ENCODE measurements at regions not wholly inside any gene's neighbourhood (a gene's known extent, or its start where the extent isn't known, plus 50 kb on each side); places are given as distances from the start of the nearest gene placed in this dataset.

DNA sequence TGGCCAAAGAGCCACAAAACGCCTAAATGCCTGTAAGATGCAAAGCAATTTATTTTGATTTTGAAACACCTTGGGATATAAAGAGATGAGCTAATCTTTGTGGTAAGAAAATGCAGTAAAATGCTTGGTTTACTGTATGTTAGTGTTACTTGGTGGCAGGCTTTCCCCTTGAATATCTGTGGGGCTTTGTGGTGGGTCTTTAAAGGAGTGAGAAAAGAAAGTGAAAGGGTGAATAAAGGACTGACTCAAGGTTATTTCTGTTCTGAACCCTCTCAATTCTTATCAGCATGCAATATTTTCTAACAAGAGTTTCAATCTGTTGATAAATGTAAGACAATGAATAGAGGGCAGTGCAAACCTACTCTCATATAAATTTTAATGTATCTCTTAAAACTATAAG, 1555.9 kb upstream of the RAG2 start:
- Mint-ChIP-seq H3K9me3 (peaks cover 7 to 39% (median 12%) of the 10 kb centered on the region in 7 donors), H3K27me3 (no peaks in the 10 kb centered on the region), H3K36me3 (no peaks in the 10 kb centered on the region), H3K4me1 (peaks cover 0 to 1% (median 0%) of the 10 kb centered on the region in 4 donors), H3K4me3 (no peak overlapping the region), H3K27ac (no peak overlapping the region)
- ATAC-seq (ENCODE audit: low read depth in 2 of 2) (no peak), DNase-seq (no peak)
- Histone ChIP-seq H3K27me3 (ENCODE audit: control insufficient read depth, insufficient read depth, low read length) (no peaks in the 10 kb centered on the region), H3K4me1 (ENCODE audit: control insufficient read depth, insufficient read depth, low read length, poor library complexity, severe bottlenecking) (no peaks in the 10 kb centered on the region), H3K9me3 (ENCODE audit: control insufficient read depth in 2 of 2, low read length in 2 of 2) (peaks cover 4 to 8% of the 10 kb centered on the region in 2 experiments), H3K36me3 (ENCODE audit: control insufficient read depth, insufficient read depth, low read length) (no peaks in the 10 kb centered on the region), H3K27ac (ENCODE audit: insufficient read depth, low read length, poor library complexity, severe bottlenecking) (no peak overlapping the region), H3K4me3 (ENCODE audit: low read depth, low read length) (no peak overlapping the region)

DNA sequence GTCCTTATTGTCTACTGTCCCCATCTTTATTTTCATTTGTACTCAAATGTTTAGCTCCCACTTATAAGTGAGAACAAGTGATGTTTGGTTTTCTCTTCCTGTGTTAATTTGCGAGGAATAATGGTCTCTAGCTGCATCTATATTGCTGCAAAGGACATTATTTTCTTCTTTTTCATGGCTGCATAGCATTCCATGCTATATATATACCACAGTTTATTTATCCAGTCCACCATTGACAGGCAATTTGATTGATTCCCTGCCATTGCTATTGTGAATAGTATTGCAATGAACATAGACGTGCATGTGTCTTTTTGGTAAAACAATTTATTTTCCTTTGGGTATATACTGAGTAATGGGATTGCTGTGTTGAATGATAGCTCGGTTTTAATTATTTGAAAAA, 1545.8 kb upstream of the RAG2 start:
- Mint-ChIP-seq H3K27me3 (no peaks in the 10 kb centered on the region), H3K27ac (no peak overlapping the region)
- no peaks in the 10 kb centered on the region for H3K4me1 ChIP-seq (ENCODE audit: control insufficient read depth, insufficient read depth, low read length, poor library complexity, severe bottlenecking)

DNA sequence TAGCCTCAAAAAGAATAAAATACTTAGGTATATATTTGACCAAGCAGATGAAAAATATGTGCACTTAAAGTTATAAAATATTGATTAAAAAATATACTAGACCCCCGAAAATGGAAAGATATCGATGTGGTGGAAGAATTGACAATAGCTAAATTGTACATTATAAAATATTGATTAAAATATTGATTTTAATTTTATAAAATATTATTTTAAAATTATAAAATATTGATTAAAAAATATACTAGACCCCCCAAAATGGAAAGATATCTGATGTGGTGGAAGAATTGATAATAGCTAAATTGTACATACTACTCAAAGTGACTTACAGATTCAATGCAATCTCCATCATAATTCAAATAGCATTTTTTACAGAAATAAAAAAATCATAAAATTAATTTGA, 1540.9 kb upstream of the RAG2 start:
- no peak overlapping the region for H3K4me3 Mint-ChIP-seq
- ATAC-seq (ENCODE audit: low read depth in 2 of 2), result no peak
- H3K9me3 Mint-ChIP-seq, result peaks cover 3 to 13% (median 5%) of the 10 kb centered on the region in 7 donors
- H3K36me3 Mint-ChIP-seq, result no peaks in the 10 kb centered on the region
- no peak overlapping the region for H3K27ac Mint-ChIP-seq
- no peaks in the 10 kb centered on the region for H3K27me3 Mint-ChIP-seq
- peaks cover 0 to 5% of the 10 kb centered on the region in 2 experiments for H3K9me3 ChIP-seq (ENCODE audit: control insufficient read depth in 2 of 2, low read length in 2 of 2)
- no peak overlapping the region for H3K27ac ChIP-seq (ENCODE audit: insufficient read depth, low read length, poor library complexity, severe bottlenecking)
- H3K4me1 Mint-ChIP-seq, result no peaks in the 10 kb centered on the region
- no peak for DNase-seq
- no peaks in the 10 kb centered on the region for H3K27me3 ChIP-seq (ENCODE audit: control insufficient read depth, insufficient read depth, low read length)
- no peaks in the 10 kb centered on the region for H3K4me1 ChIP-seq (ENCODE audit: control insufficient read depth, insufficient read depth, low read length, poor library complexity, severe bottlenecking)
- H3K36me3 ChIP-seq (ENCODE audit: control insufficient read depth, insufficient read depth, low read length), result no peaks in the 10 kb centered on the region
- H3K4me3 ChIP-seq (ENCODE audit: low read depth, low read length), result no peak overlapping the region

More for the DNA sequence above, 1545.8 kb upstream of the RAG2 start:
- Histone ChIP-seq H3K27me3 (ENCODE audit: control insufficient read depth, insufficient read depth, low read length) (no peaks in the 10 kb centered on the region), H3K4me3 (ENCODE audit: low read depth, low read length) (no peak overlapping the region), H3K36me3 (ENCODE audit: control insufficient read depth, insufficient read depth, low read length) (no peaks in the 10 kb centered on the region), H3K9me3 (ENCODE audit: control insufficient read depth in 2 of 2, low read length in 2 of 2) (peaks cover 3 to 7% of the 10 kb centered on the region in 2 experiments), H3K27ac (ENCODE audit: insufficient read depth, low read length, poor library complexity, severe bottlenecking) (no peak overlapping the region)
- DNase-seq (no peak), ATAC-seq (ENCODE audit: low read depth in 2 of 2) (no peak)
- Mint-ChIP-seq H3K36me3 (no peaks in the 10 kb centered on the region), H3K4me1 (no peaks in the 10 kb centered on the region), H3K9me3 (peaks cover 2 to 23% (median 10%) of the 10 kb centered on the region in 7 donors), H3K4me3 (no peak overlapping the region)

DNA sequence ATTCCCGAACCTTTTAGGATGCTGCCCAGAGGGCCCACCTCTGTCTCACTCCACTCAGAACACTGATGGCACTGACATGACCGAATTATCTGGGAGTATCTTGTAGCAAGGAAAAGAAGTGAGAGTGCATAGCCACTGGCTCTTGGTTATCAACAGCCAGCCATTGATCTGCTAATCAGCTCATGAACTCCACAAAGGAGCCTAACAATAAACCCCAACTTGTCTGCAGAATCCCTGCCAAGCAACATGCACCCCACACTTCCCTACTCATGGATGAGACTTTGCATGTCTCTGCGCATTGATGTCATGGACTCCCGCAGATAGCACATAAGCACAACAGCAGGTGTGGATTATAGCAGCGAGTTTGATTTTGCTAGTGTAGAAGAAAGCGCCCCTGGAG, 1538.9 kb upstream of the RAG2 start:
- ATAC-seq (ENCODE audit: low read depth in 2 of 2) (no peak), DNase-seq (no peak)
- H3K27ac ChIP-seq (ENCODE audit: insufficient read depth, low read length, poor library complexity, severe bottlenecking), result no peak overlapping the region
- H3K36me3 ChIP-seq (ENCODE audit: control insufficient read depth, insufficient read depth, low read length), result no peaks in the 10 kb centered on the region
- Mint-ChIP-seq H3K27ac (no peak overlapping the region), H3K4me1 (no peaks in the 10 kb centered on the region), H3K4me3 (no peak overlapping the region), H3K36me3 (no peaks in the 10 kb centered on the region), H3K27me3 (no peaks in the 10 kb centered on the region), H3K9me3 (peaks cover 0 to 15% (median 6%) of the 10 kb centered on the region in 7 donors)
- H3K9me3 ChIP-seq (ENCODE audit: control insufficient read depth in 2 of 2, low read length in 2 of 2), result peaks cover 0 to 5% of the 10 kb centered on the region in 2 experiments
- H3K27me3 ChIP-seq (ENCODE audit: control insufficient read depth, insufficient read depth, low read length), result no peaks in the 10 kb centered on the region
- H3K4me3 ChIP-seq (ENCODE audit: low read depth, low read length), result no peak overlapping the region
- H3K4me1 ChIP-seq (ENCODE audit: control insufficient read depth, insufficient read depth, low read length, poor library complexity, severe bottlenecking), result no peaks in the 10 kb centered on the region

DNA sequence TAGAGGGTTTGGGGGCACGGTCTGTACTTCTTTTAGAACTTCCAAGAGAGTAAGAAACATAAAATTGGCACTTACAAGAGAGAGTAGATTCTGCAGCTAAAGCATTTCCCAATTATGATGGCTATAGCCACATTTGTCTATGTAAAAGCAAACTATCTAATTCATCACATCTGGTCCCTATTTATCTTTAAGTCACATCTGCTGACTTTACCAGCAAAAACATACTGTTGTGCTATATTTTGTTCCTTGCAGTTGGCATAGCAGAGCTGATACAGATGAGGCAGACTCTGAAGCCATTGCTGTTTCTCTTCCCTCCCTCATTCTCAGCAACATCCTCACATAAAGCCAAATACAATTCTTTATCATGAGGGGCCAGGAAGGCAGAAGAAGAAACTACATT, 1533.5 kb upstream of the RAG2 start:
- no peaks in the 10 kb centered on the region for H3K27me3 Mint-ChIP-seq
- H3K36me3 Mint-ChIP-seq, result no peaks in the 10 kb centered on the region
- no peak for ATAC-seq (ENCODE audit: low read depth in 2 of 2)
- H3K9me3 Mint-ChIP-seq, result peaks cover 0 to 24% (median 7%) of the 10 kb centered on the region in 7 donors
- no peak for DNase-seq
- H3K27ac Mint-ChIP-seq, result no peak overlapping the region
- no peaks in the 10 kb centered on the region for H3K4me1 Mint-ChIP-seq
- H3K36me3 ChIP-seq (ENCODE audit: control insufficient read depth, insufficient read depth, low read length), result no peaks in the 10 kb centered on the region
- no peaks in the 10 kb centered on the region for H3K4me1 ChIP-seq (ENCODE audit: control insufficient read depth, insufficient read depth, low read length, poor library complexity, severe bottlenecking)
- H3K4me3 Mint-ChIP-seq, result peak overlapping the region in 1 of 4 donors; percentile 51
- no peaks in the 10 kb centered on the region for H3K27me3 ChIP-seq (ENCODE audit: control insufficient read depth, insufficient read depth, low read length)
- H3K4me3 ChIP-seq (ENCODE audit: low read depth, low read length), result no peak overlapping the region
- peaks cover 0 to 2% of the 10 kb centered on the region in 2 experiments for H3K9me3 ChIP-seq (ENCODE audit: control insufficient read depth in 2 of 2, low read length in 2 of 2)
- no peak overlapping the region for H3K27ac ChIP-seq (ENCODE audit: insufficient read depth, low read length, poor library complexity, severe bottlenecking)

DNA sequence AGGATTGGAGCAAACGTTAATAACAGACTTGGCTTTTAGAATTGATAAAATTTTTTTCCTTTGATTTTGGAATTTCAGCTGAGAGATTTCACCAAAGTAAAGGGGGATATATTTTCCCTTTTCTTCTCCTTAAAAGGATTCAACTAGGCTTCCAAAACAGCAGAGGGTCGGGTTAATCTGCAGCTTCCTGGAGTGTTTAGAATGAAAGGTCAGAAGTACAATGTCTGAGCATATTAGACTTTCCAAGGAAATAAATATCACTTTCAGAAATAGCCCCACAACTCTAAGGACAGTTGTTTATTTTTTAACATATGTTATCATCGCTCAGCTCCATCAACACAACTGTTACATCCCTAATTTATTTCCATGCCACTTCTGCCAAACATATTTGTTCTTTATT, 1532.9 kb upstream of the RAG2 start:
- H3K4me1 ChIP-seq (ENCODE audit: control insufficient read depth, insufficient read depth, low read length, poor library complexity, severe bottlenecking), result no peaks in the 10 kb centered on the region
- Mint-ChIP-seq H3K4me3 (no peak overlapping the region), H3K27ac (no peak overlapping the region), H3K27me3 (no peaks in the 10 kb centered on the region), H3K9me3 (peaks cover 0 to 24% (median 7%) of the 10 kb centered on the region in 7 donors), H3K36me3 (no peaks in the 10 kb centered on the region), H3K4me1 (no peaks in the 10 kb centered on the region)
- no peak for DNase-seq
- no peaks in the 10 kb centered on the region for H3K27me3 ChIP-seq (ENCODE audit: control insufficient read depth, insufficient read depth, low read length)
- no peak overlapping the region for H3K4me3 ChIP-seq (ENCODE audit: low read depth, low read length)
- H3K36me3 ChIP-seq (ENCODE audit: control insufficient read depth, insufficient read depth, low read length), result no peaks in the 10 kb centered on the region
- H3K9me3 ChIP-seq (ENCODE audit: control insufficient read depth in 2 of 2, low read length in 2 of 2), result peaks cover 0 to 2% of the 10 kb centered on the region in 2 experiments
- no peak for ATAC-seq (ENCODE audit: low read depth in 2 of 2)
- H3K27ac ChIP-seq (ENCODE audit: insufficient read depth, low read length, poor library complexity, severe bottlenecking), result no peak overlapping the region

DNA sequence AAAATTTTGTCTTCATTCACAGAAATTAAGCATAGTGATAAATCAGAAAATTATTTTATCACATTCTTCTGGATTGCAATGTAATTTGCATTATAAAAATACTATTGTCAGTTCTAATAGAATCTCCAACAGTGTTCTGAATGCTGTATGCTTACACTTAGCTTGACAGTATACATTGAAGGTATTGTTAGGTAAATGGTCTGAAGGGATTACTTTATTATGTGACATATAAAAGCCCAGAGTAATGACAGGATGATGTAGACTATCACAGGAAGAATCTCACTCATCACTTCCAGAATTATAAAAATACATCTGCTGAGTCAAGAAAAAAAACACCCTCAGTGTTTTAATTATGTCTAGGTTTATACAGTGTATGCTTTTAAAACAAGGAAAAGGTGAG, 1532.5 kb upstream of the RAG2 start:
- ATAC-seq (ENCODE audit: low read depth in 2 of 2), result no peak
- Mint-ChIP-seq H3K4me3 (no peak overlapping the region), H3K9me3 (peaks cover 0 to 26% (median 7%) of the 10 kb centered on the region in 7 donors), H3K27ac (no peak overlapping the region), H3K36me3 (no peaks in the 10 kb centered on the region), H3K27me3 (no peaks in the 10 kb centered on the region), H3K4me1 (no peaks in the 10 kb centered on the region)
- no peak overlapping the region for H3K4me3 ChIP-seq (ENCODE audit: low read depth, low read length)
- no peaks in the 10 kb centered on the region for H3K27me3 ChIP-seq (ENCODE audit: control insufficient read depth, insufficient read depth, low read length)
- H3K4me1 ChIP-seq (ENCODE audit: control insufficient read depth, insufficient read depth, low read length, poor library complexity, severe bottlenecking), result no peaks in the 10 kb centered on the region
- DNase-seq, result no peak
- H3K27ac ChIP-seq (ENCODE audit: insufficient read depth, low read length, poor library complexity, severe bottlenecking), result no peak overlapping the region
- peaks cover 0 to 2% of the 10 kb centered on the region in 2 experiments for H3K9me3 ChIP-seq (ENCODE audit: control insufficient read depth in 2 of 2, low read length in 2 of 2)
- H3K36me3 ChIP-seq (ENCODE audit: control insufficient read depth, insufficient read depth, low read length), result no peaks in the 10 kb centered on the region

DNA sequence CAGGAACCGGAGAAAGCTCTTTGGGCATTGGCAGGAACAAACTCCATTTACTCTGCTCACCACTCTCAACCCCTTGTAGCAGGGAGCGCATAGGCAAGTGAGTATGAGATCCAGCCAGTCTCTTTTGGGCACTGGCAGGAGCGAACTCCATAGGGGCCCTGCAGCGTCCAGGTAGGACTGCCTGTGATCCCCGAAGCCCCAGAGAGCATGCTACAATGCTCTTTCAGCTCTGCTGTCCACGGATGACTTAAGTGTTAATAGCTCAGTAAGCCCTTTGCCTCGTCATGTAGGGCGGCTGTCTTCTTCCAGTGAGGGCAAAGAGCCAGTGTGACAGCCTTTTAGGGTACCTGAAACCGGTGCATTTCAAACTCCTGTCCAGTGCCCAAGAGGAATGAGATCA, 1525.6 kb upstream of the RAG2 start:
- no peaks in the 10 kb centered on the region for H3K36me3 Mint-ChIP-seq
- no peaks in the 10 kb centered on the region for H3K27me3 Mint-ChIP-seq

More for the DNA sequence above, 1525.6 kb upstream of the RAG2 start:
- H3K4me3 ChIP-seq (ENCODE audit: low read depth, low read length), result no peak overlapping the region
- Mint-ChIP-seq H3K4me3 (no peak overlapping the region), H3K27ac (no peak overlapping the region), H3K9me3 (peaks cover 4 to 29% (median 8%) of the 10 kb centered on the region in 7 donors), H3K4me1 (no peaks in the 10 kb centered on the region)
- no peaks in the 10 kb centered on the region for H3K9me3 ChIP-seq (ENCODE audit: control insufficient read depth in 2 of 2, low read length in 2 of 2)
- no peaks in the 10 kb centered on the region for H3K36me3 ChIP-seq (ENCODE audit: control insufficient read depth, insufficient read depth, low read length)
- no peaks in the 10 kb centered on the region for H3K27me3 ChIP-seq (ENCODE audit: control insufficient read depth, insufficient read depth, low read length)
- H3K4me1 ChIP-seq (ENCODE audit: control insufficient read depth, insufficient read depth, low read length, poor library complexity, severe bottlenecking), result no peaks in the 10 kb centered on the region
- ATAC-seq (ENCODE audit: low read depth in 2 of 2) (no peak), DNase-seq (no peak)
- no peak overlapping the region for H3K27ac ChIP-seq (ENCODE audit: insufficient read depth, low read length, poor library complexity, severe bottlenecking)
